ENCODE measurements at regions not wholly inside any gene's neighbourhood (a gene's known extent, or its start where the extent isn't known, plus 50 kb on each side); places are given as distances from the start of the nearest gene placed in this dataset.

GRCh38 chr1:37403166-37403565 is 71.2 kb upstream of the ZC3H12A start:
- DNase-seq (ENCODE audit: extremely low read depth, low read depth): no peak
- no peak for TF ChIP-seq CTCF (IDR thresholded peaks at IDR 0.05; ENCODE audit: low read depth, low read length)

- no peak for TF ChIP-seq CTCF (IDR thresholded peaks at IDR 0.05; ENCODE audit: low read depth, low read length)
- no peak for DNase-seq (ENCODE audit: extremely low read depth, low read depth)
Measured at GRCh38 chr1:37404711-37405110, 69.7 kb upstream of the ZC3H12A start.

DNA sequence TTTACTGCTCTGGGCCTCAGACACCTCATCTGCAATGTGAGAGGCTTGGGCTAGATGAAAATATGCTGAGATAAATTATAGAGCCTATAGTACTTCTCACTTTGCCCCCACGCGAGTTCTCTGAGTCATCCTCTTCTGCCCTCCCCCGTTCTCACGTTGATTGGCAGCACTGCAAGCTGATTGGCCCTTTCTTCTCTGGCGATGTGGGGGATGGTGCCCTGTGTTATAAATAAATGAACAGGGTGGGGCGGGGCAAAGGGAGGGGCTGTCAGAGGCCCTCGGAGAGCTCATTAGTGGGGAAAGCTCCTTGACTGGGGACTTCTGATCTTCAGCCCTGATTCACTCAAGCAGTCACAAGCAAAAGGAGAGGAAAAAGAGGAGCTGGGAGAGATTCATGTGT is 64.3 kb upstream of the ZC3H12A start:
- no peak for DNase-seq (ENCODE audit: extremely low read depth, low read depth)
- no peak for TF ChIP-seq CTCF (IDR thresholded peaks at IDR 0.05; ENCODE audit: low read depth, low read length)

DNA sequence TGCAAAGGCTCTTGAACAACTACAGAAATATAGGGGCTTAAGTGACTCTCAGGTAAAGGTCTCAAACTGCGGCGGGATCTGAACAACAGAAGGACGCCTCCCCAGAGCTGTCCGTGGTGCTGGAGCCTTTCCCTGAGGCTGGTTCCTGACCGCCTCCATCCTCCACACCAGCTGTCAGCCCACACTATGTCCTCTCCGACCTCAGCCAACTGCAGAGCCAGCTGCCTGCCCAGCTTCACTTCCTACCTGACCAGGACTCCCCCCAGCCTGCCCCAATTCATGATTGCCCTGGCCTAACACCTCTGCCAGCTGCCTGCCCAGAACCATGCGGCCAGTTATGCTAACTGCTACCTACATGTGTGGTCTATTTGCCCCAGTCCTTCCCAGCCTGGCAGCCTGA is 63.6 kb upstream of the ZC3H12A start:
- no peak for TF ChIP-seq CTCF (IDR thresholded peaks at IDR 0.05; ENCODE audit: low read depth, low read length)
- DNase-seq (ENCODE audit: extremely low read depth, low read depth): no peak

GRCh38 chr1:37415611-37416244 is 58.7 kb upstream of the ZC3H12A start:
- TF ChIP-seq CTCF (IDR thresholded peaks at IDR 0.05; ENCODE audit: low read depth, low read length): no peak
- DNase-seq (ENCODE audit: extremely low read depth, low read depth): no peak

DNA sequence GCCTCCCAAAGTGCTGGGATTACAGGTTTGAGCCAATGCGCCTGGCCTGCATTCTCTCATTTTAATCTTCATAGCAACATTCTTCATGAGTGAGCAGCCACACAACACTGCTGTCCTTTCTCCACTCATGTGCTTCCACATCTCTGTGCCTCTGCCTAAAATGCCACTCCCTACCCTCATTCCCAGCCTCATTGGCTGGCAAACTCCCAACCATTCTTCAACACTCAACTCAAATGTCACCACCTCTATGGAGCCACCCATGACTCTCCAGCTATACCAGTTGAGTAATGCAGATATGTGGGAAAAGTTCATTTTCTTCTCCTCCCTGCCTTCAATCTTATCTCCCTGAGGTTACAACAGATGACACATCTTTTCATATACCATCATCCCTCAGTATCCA is 53.9 kb upstream of the ZC3H12A start:
- no peak for DNase-seq (ENCODE audit: extremely low read depth, low read depth)
- no peak for TF ChIP-seq CTCF (IDR thresholded peaks at IDR 0.05; ENCODE audit: low read depth, low read length)

DNA sequence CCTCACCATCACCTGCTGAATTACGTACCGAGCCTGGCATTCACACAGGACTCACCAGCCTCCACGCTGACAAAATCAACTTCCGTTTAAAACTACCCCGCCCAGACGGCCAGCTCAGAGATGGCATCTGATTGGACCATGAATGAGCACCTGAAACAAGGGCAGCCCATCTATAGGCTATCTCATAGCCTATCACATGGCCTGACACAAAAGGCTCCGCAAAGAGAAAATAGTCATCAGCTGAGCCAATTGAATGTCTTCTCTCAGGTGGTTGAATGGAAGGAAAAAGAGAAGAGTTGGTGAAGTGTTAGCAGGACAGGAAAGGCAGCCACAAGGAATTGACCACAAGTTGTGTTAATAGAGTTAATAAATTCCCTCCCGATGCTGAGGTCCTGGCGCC is 50.6 kb upstream of the ZC3H12A start:
- no peak for TF ChIP-seq CTCF (IDR thresholded peaks at IDR 0.05; ENCODE audit: low read depth, low read length)
- no peak for DNase-seq (ENCODE audit: extremely low read depth, low read depth)
